Stomach (tissue), 8 donors: ENCODE measurements at regions not wholly inside any gene's neighbourhood (a gene's known extent, or its start where the extent isn't known, plus 50 kb on each side); places are given as distances from the start of the nearest gene placed in this dataset.

ENCODE experiments used
- DNase-seq, 2 donors: peaks; one replicate each; pipeline versions ENCODE4 v3.0.0 to v3.0.0-alpha.2; 2013 to 2019
- H3K27ac ChIP-seq, 5 donors: fragments of 200-600 bp in 4 of 5; sonication (generic) in 4 of 5; one replicate each; pipeline ENCODE4 v1.5.1; 2013 to 2019; ENCODE audit warnings: mild to moderate bottlenecking in 1 of 5, moderate library complexity in 1 of 5
- H3K27me3 ChIP-seq, 3 donors: fragments of 200-600 bp; sonication (generic); one replicate each; pipeline ENCODE4 v1.5.1; 2017 to 2019; ENCODE audit warnings: mixed run types in 1 of 3
- H3K36me3 ChIP-seq, 4 donors: fragments of 200-600 bp; sonication (generic); 1 replicate in 3 of 4; 2 replicates in 1 of 4; pipeline ENCODE4 v1.5.1; 2016 to 2019
- H3K4me1 ChIP-seq, 4 donors: fragments of 200-600 bp; sonication (generic); one replicate each; pipeline ENCODE4 v1.5.1; 2016 to 2019
- H3K4me3 ChIP-seq, 4 donors: fragments of 200-600 bp; sonication (generic) in 3 of 4; one replicate each; pipeline ENCODE4 v1.5.1; 2016 to 2019; ENCODE audit warnings: mild to moderate bottlenecking in 1 of 4
- H3K9me3 ChIP-seq, 4 donors: fragments of 200-600 bp; sonication (generic); one replicate each; pipeline ENCODE4 v1.5.1; 2016 to 2019
- EP300 ChIP-seq: sonication (generic); formaldehyde crosslinking; IDR thresholded peaks from one replicate; pipeline ENCODE4 v1.6.1; 2017; ENCODE audit warnings: antibody characterized with exemption
- POLR2A ChIP-seq, 4 donors: fragments of 450-650 bp; IDR thresholded peaks; one replicate each; pipeline ENCODE4 v1.6.1; 2016; ENCODE audit warnings: antibody characterized with exemption in 4 of 4, control low read depth in 2 of 4, mild to moderate bottlenecking in 1 of 4, moderate library complexity in 1 of 4
- POLR2AphosphoS5 ChIP-seq, 3 donors: sonication (generic); formaldehyde crosslinking; IDR thresholded peaks; one replicate each; pipeline ENCODE4 v1.6.1; 2016; ENCODE audit warnings: antibody characterized with exemption in 3 of 3
- WGBS, 5 donors: extraction: QIAGEN DNeasy Blood & Tissue Kit in 3 of 5; methylation state at CpG; one replicate each; pipeline versions ENCODE4 v1.1.5 to v1.1.7; 2013 to 2018; 5-methylcytosine and 5-hydroxymethylcytosine counted together
- intact Hi-C: fragments of 100-400 bp; cut with DNase I; formaldehyde crosslinking; loops from one replicate; pipeline ENCODE4 v1.15.1; 2023; ENCODE audit warnings: low total_unique reads
- TF ChIP-seq, protein P1 (sequence below), 7 experiments: fragments of 450-650 bp in 4 of 7; fragments of 200-600 bp in 3 of 7; sonication (generic) in 3 of 7; IDR thresholded peaks; one replicate each; pipeline ENCODE4 v1.5.1; 2016 to 2019; ENCODE audit warnings: antibody characterized with exemption in 7 of 7, control low read depth in 2 of 7, mild to moderate bottlenecking in 1 of 7
- donor health status: healthy with polysubstance abuse.
- donor health status: Bipolar disorder and iron deficiency.
- donor health status: healthy.

DNA sequence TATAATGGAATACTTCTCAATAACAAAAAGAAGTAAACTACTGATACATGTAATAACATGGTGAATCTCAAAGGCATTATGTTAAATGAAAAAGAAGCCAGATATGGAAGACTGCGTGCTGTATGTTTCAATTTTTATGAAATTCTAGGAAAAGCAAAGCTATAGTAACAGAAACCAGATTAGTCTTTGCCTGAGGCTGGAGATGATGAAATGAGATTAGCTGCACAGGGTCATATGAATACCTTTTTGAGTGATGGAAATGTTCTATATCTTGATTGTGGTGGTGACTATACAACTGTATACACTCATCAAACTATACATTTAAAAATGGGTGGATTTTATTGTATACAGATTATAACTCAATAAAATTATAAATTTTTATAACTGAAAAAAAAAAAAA, 113.5 kb downstream of the TMEM30B start:
- TF ChIP-seq EP300 (no peak), POLR2A (IDR thresholded peaks at IDR 0.05) (no peak), POLR2AphosphoS5 (IDR thresholded peaks at IDR 0.05) (no peak)
- TF ChIP-seq, protein P1, sequence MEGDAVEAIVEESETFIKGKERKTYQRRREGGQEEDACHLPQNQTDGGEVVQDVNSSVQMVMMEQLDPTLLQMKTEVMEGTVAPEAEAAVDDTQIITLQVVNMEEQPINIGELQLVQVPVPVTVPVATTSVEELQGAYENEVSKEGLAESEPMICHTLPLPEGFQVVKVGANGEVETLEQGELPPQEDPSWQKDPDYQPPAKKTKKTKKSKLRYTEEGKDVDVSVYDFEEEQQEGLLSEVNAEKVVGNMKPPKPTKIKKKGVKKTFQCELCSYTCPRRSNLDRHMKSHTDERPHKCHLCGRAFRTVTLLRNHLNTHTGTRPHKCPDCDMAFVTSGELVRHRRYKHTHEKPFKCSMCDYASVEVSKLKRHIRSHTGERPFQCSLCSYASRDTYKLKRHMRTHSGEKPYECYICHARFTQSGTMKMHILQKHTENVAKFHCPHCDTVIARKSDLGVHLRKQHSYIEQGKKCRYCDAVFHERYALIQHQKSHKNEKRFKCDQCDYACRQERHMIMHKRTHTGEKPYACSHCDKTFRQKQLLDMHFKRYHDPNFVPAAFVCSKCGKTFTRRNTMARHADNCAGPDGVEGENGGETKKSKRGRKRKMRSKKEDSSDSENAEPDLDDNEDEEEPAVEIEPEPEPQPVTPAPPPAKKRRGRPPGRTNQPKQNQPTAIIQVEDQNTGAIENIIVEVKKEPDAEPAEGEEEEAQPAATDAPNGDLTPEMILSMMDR (IDR thresholded peaks at IDR 0.05), result no peak
- H3K9me3 ChIP-seq, result no peaks in the 10 kb centered on the region
- H3K27me3 ChIP-seq, result no peaks in the 10 kb centered on the region
- intact Hi-C loops, result no loop called here
- no peak for DNase-seq
- H3K27ac ChIP-seq, result no peak overlapping the region
- no peaks in the 10 kb centered on the region for H3K36me3 ChIP-seq
- no peak overlapping the region for H3K4me3 ChIP-seq
- WGBS, 5 donors, result 89 to 99% (median 96%) methylated on average over 1 of the region's 1 CpG
- H3K4me1 ChIP-seq, result no peaks in the 10 kb centered on the region

GRCh38 chr14:61160798-61161197, 120.3 kb downstream of the TMEM30B start:
- 79 to 92% (median 84%) methylated on average over 2 of the region's 2 CpGs for WGBS, 5 donors
- Histone ChIP-seq H3K9me3 (no peaks in the 10 kb centered on the region), H3K4me1 (no peaks in the 10 kb centered on the region), H3K4me3 (no peak overlapping the region), H3K36me3 (no peaks in the 10 kb centered on the region), H3K27ac (no peak overlapping the region), H3K27me3 (no peaks in the 10 kb centered on the region)
- intact Hi-C loops, result no loop called here
- no peak for TF ChIP-seq EP300
- TF ChIP-seq POLR2A (IDR thresholded peaks at IDR 0.05), result no peak
- no peak for TF ChIP-seq POLR2AphosphoS5 (IDR thresholded peaks at IDR 0.05)
- TF ChIP-seq, protein P1 (IDR thresholded peaks at IDR 0.05), result no peak
- no peak for DNase-seq

GRCh38 chr14:61154641-61155040, 126.5 kb downstream of the TMEM30B start:
- no peak for DNase-seq
- H3K4me3 ChIP-seq, result no peak overlapping the region
- intact Hi-C loops, result no loop called here
- H3K27ac ChIP-seq, result no peak overlapping the region
- no peaks in the 10 kb centered on the region for H3K9me3 ChIP-seq
- no peak for TF ChIP-seq POLR2A (IDR thresholded peaks at IDR 0.05)
- TF ChIP-seq EP300, result no peak
- no peak for TF ChIP-seq POLR2AphosphoS5 (IDR thresholded peaks at IDR 0.05)
- TF ChIP-seq, protein P1 (IDR thresholded peaks at IDR 0.05), result no peak
- 48 to 71% (median 60%) methylated on average over 2 of the region's 2 CpGs for WGBS, 5 donors
- no peaks in the 10 kb centered on the region for H3K27me3 ChIP-seq
- no peaks in the 10 kb centered on the region for H3K36me3 ChIP-seq
- H3K4me1 ChIP-seq, result no peaks in the 10 kb centered on the region

- H3K27ac ChIP-seq, result no peak overlapping the region
- no peaks in the 10 kb centered on the region for H3K36me3 ChIP-seq
- H3K27me3 ChIP-seq, result no peaks in the 10 kb centered on the region
- no peaks in the 10 kb centered on the region for H3K9me3 ChIP-seq
- no peak overlapping the region for H3K4me3 ChIP-seq
- DNase-seq, result no peak
- no peaks in the 10 kb centered on the region for H3K4me1 ChIP-seq
- no peak for TF ChIP-seq EP300
- no peak for TF ChIP-seq POLR2A (IDR thresholded peaks at IDR 0.05)
- TF ChIP-seq, protein P1 (IDR thresholded peaks at IDR 0.05), result no peak
- no peak for TF ChIP-seq POLR2AphosphoS5 (IDR thresholded peaks at IDR 0.05)
- intact Hi-C loops, result no loop called here
- 76 to 89% (median 81%) methylated on average over 8 of the region's 8 CpGs for WGBS, 5 donors
These were observed 127.1 kb downstream of the TMEM30B start for GRCh38 chr14:61153914-61154545.
